ENCODE measurements at regions not wholly inside any gene's neighbourhood (a gene's known extent, or its start where the extent isn't known, plus 50 kb on each side); places are given as distances from the start of the nearest gene placed in this dataset.

GRCh38 chr4:122203407-122203806, 51.3 kb downstream of the BLTP1 start:
- DNase-seq (ENCODE audit: low spot score), result no peak
- in situ Hi-C loops (cut with HindIII; ENCODE audit: low sequenced_read_pairs), result no loop called here

- in situ Hi-C loops (cut with HindIII; ENCODE audit: low sequenced_read_pairs), result no loop called here
- DNase-seq (ENCODE audit: low spot score), result no peak
Observed at GRCh38 chr4:122205687-122206086, 53.6 kb downstream of the BLTP1 start.

- DNase-seq (ENCODE audit: low spot score), result no peak
- in situ Hi-C loops (cut with HindIII; ENCODE audit: low sequenced_read_pairs), result no loop called here
Observed at GRCh38 chr4:122212880-122213279, 60.7 kb downstream of the BLTP1 start.

- in situ Hi-C loops (cut with HindIII; ENCODE audit: low sequenced_read_pairs), result no loop called here
- peak; percentile 10 for DNase-seq (ENCODE audit: low spot score)
Observed at GRCh38 chr4:122218762-122219161, 66.6 kb downstream of the BLTP1 start.

- DNase-seq (ENCODE audit: low spot score), result no peak
- in situ Hi-C loops (cut with HindIII; ENCODE audit: low sequenced_read_pairs), result no loop called here
Observed at GRCh38 chr4:122219356-122219755, 67.2 kb downstream of the BLTP1 start.

GRCh38 chr4:122221322-122221721, 69.2 kb downstream of the BLTP1 start:
- in situ Hi-C loops (cut with HindIII; ENCODE audit: low sequenced_read_pairs), result no loop called here
- no peak for DNase-seq (ENCODE audit: low spot score)

GRCh38 chr4:122224348-122224747, 72.2 kb downstream of the BLTP1 start:
- in situ Hi-C loops (cut with HindIII; ENCODE audit: low sequenced_read_pairs), result no loop called here
- DNase-seq (ENCODE audit: low spot score), result no peak

- DNase-seq (ENCODE audit: low spot score), result no peak
- in situ Hi-C loops (cut with HindIII; ENCODE audit: low sequenced_read_pairs), result no loop called here
Observed at GRCh38 chr4:122227202-122227601, 75.1 kb downstream of the BLTP1 start.

GRCh38 chr4:122229857-122230256, 77.7 kb downstream of the BLTP1 start:
- no peak for DNase-seq (ENCODE audit: low spot score)
- in situ Hi-C loops (cut with HindIII; ENCODE audit: low sequenced_read_pairs), result no loop called here

- in situ Hi-C loops (cut with HindIII; ENCODE audit: low sequenced_read_pairs), result no loop called here
Observed at GRCh38 chr4:122232633-122233032, 80.5 kb downstream of the BLTP1 start.

GRCh38 chr4:122234686-122235085, 82.6 kb downstream of the BLTP1 start:
- in situ Hi-C loops (cut with HindIII; ENCODE audit: low sequenced_read_pairs), result no loop called here
- DNase-seq (ENCODE audit: low spot score), result no peak

More at GRCh38 chr4:122232633-122233032, 80.5 kb downstream of the BLTP1 start:
- DNase-seq (ENCODE audit: low spot score), result no peak

- in situ Hi-C loops (cut with HindIII; ENCODE audit: low sequenced_read_pairs), result no loop called here
- DNase-seq (ENCODE audit: low spot score), result no peak
Observed at GRCh38 chr4:122243785-122244184, 91.7 kb downstream of the BLTP1 start.

- no peak for DNase-seq (ENCODE audit: low spot score)
- in situ Hi-C loops (cut with HindIII; ENCODE audit: low sequenced_read_pairs), result no loop called here
Observed at GRCh38 chr4:122244764-122245163, 92.6 kb downstream of the BLTP1 start.

GRCh38 chr4:122246551-122246950, 94.4 kb downstream of the BLTP1 start:
- no peak for DNase-seq (ENCODE audit: low spot score)
- in situ Hi-C loops (cut with HindIII; ENCODE audit: low sequenced_read_pairs), result no loop called here

- DNase-seq (ENCODE audit: low spot score), result no peak
- in situ Hi-C loops (cut with HindIII; ENCODE audit: low sequenced_read_pairs), result no loop called here
Observed at GRCh38 chr4:122249357-122249756, 97.2 kb downstream of the BLTP1 start.

GRCh38 chr4:122252584-122252983, 100.5 kb downstream of the BLTP1 start:
- no peak for DNase-seq (ENCODE audit: low spot score)
- in situ Hi-C loops (cut with HindIII; ENCODE audit: low sequenced_read_pairs), result no loop called here

- in situ Hi-C loops (cut with HindIII; ENCODE audit: low sequenced_read_pairs), result no loop called here
- DNase-seq (ENCODE audit: low spot score), result no peak
Observed at GRCh38 chr4:122259849-122260248, 107.7 kb downstream of the BLTP1 start.

GRCh38 chr4:122276359-122276758, 102.5 kb upstream of the ADAD1 start:
- in situ Hi-C loops (cut with HindIII; ENCODE audit: low sequenced_read_pairs), result no loop called here
- no peak for DNase-seq (ENCODE audit: low spot score)

GRCh38 chr4:122278976-122279375, 99.8 kb upstream of the ADAD1 start:
- DNase-seq (ENCODE audit: low spot score), result no peak
- in situ Hi-C loops (cut with HindIII; ENCODE audit: low sequenced_read_pairs), result no loop called here

- DNase-seq (ENCODE audit: low spot score), result no peak
- in situ Hi-C loops (cut with HindIII; ENCODE audit: low sequenced_read_pairs), result no loop called here
Observed at GRCh38 chr4:122279670-122280069, 99.1 kb upstream of the ADAD1 start.

- no peak for DNase-seq (ENCODE audit: low spot score)
- in situ Hi-C loops (cut with HindIII; ENCODE audit: low sequenced_read_pairs), result no loop called here
Observed at GRCh38 chr4:122285285-122285684, 93.5 kb upstream of the ADAD1 start.
